HepG2 (cell line): ENCODE measurements at regions not wholly inside any gene's neighbourhood (a gene's known extent, or its start where the extent isn't known, plus 50 kb on each side); places are given as distances from the start of the nearest gene placed in this dataset.
A peak's percentile ranks its signal among the peaks of the same experiment; 100 is the strongest.

Experiments used
- CREB1 ChIP-seq, 2 experiments: fragments of 450-650 bp in 1 of 2; IDR thresholded peaks; 2 replicates each; pipeline ENCODE4 v1.6.1; 2016 to 2017; ENCODE audit warnings: control low read depth in 1 of 2, mild to moderate bottlenecking in 1 of 2, missing compliant biosample characterization in 1 of 2, missing genetic modification characterization in 1 of 2
- CREM ChIP-seq, 2 experiments: sonication (generic) in 1 of 2; formaldehyde crosslinking in 1 of 2; IDR thresholded peaks; 2 replicates each; pipeline versions ENCODE4 v1.4.0 to v1.6.1; 2016 to 2020; ENCODE audit warnings: antibody characterized with exemption in 1 of 2, mild to moderate bottlenecking in 1 of 2, missing genetic modification reagents in 1 of 2
- EHMT2 ChIP-seq: fragments of 200-600 bp; sonication (generic); IDR thresholded peaks from 2 replicates; pipeline ENCODE4 v1.7.0; 2017; ENCODE audit warnings: antibody characterized with exemption, low read depth, low read length, borderline replicate concordance
- EP300 ChIP-seq, 3 experiments: sonication (generic) in 1 of 3; formaldehyde crosslinking in 1 of 3; IDR thresholded peaks; 2 replicates each; pipeline versions ENCODE4 v1.5.1 to v1.6.1; 2011 to 2020; ENCODE audit warnings: low read depth in 2 of 3, low read length in 2 of 3, borderline replicate concordance in 1 of 3, improper control_type of control experiment in 1 of 3, mild to moderate bottlenecking in 1 of 3, missing genetic modification reagents in 1 of 3, moderate library complexity in 1 of 3
- KAT8 ChIP-seq: IDR thresholded peaks from 2 replicates; pipeline ENCODE4 v1.6.1; 2016; ENCODE audit warnings: missing genetic modification reagents, missing compliant biosample characterization
- MED13 ChIP-seq: sonication (generic); formaldehyde crosslinking; IDR thresholded peaks from 2 replicates; pipeline ENCODE4 v1.5.0; 2020; ENCODE audit warnings: missing genetic modification reagents
- NFE2 ChIP-seq: sonication (generic); formaldehyde crosslinking; IDR thresholded peaks from 2 replicates; pipeline ENCODE4 v1.4.0; 2020; ENCODE audit warnings: missing genetic modification reagents
- NR2F2 ChIP-seq: IDR thresholded peaks from 2 replicates; pipeline ENCODE4 v1.6.1; 2012; ENCODE audit warnings: low read depth, inconsistent platforms, borderline replicate concordance
- NR2F6 ChIP-seq, 2 experiments: IDR thresholded peaks; 2 replicates each; pipeline ENCODE4 v1.6.1; 2016; ENCODE audit warnings: antibody characterized with exemption in 1 of 2, mild to moderate bottlenecking in 1 of 2
- PHF21A ChIP-seq: sonication (generic); formaldehyde crosslinking; IDR thresholded peaks from 2 replicates; pipeline ENCODE4 v1.5.0; 2020; ENCODE audit warnings: mild to moderate bottlenecking, missing genetic modification reagents
- PITX1 ChIP-seq: sonication (generic); formaldehyde crosslinking; IDR thresholded peaks from 2 replicates; pipeline ENCODE4 v1.5.1; 2020; ENCODE audit warnings: mild to moderate bottlenecking, missing genetic modification reagents
- SIX1 ChIP-seq: sonication (generic); formaldehyde crosslinking; IDR thresholded peaks from 2 replicates; pipeline ENCODE4 v1.4.0; 2020; ENCODE audit warnings: missing genetic modification reagents, borderline replicate concordance
- SOX5 ChIP-seq: IDR thresholded peaks from 2 replicates; pipeline ENCODE4 v1.6.1; 2016; ENCODE audit warnings: borderline replicate concordance
- SOX6 ChIP-seq, 2 experiments: fragments of 450-650 bp in 1 of 2; sonication (generic) in 1 of 2; formaldehyde crosslinking in 1 of 2; IDR thresholded peaks; 2 replicates each; pipeline versions ENCODE4 v1.4.0 to v1.6.1; 2017 to 2020; ENCODE audit warnings: antibody characterized with exemption in 1 of 2, mild to moderate bottlenecking in 1 of 2, missing genetic modification reagents in 1 of 2
- TEAD3 ChIP-seq: optimal IDR thresholded peaks from 2 replicates; pipeline ENCODE3; 2016; ENCODE audit warnings: borderline replicate concordance
- ZBTB20 ChIP-seq: sonication (generic); formaldehyde crosslinking; IDR thresholded peaks from 2 replicates; pipeline ENCODE4 v1.8.1; 2023; ENCODE audit warnings: missing genetic modification reagents, low read depth, mild to moderate bottlenecking, borderline replicate concordance
- ZBTB34 ChIP-seq: sonication (generic); formaldehyde crosslinking; IDR thresholded peaks from 2 replicates; pipeline ENCODE4 v1.8.0; 2022; ENCODE audit warnings: mild to moderate bottlenecking, missing genetic modification reagents
- ZFP36L1 ChIP-seq: sonication (generic); formaldehyde crosslinking; IDR thresholded peaks from 2 replicates; pipeline ENCODE4 v1.8.0; 2022; ENCODE audit warnings: mild to moderate bottlenecking, missing genetic modification reagents, moderate library complexity
- ZHX2 ChIP-seq, 2 experiments: sonication (generic) in 1 of 2; formaldehyde crosslinking in 1 of 2; IDR thresholded peaks; 2 replicates each; pipeline versions ENCODE4 v1.6.1 to v1.9.0; 2014 to 2022; ENCODE audit warnings: antibody characterized with exemption in 1 of 2, borderline replicate concordance in 1 of 2, inconsistent platforms in 1 of 2, low read depth in 1 of 2, missing genetic modification reagents in 1 of 2
- ZKSCAN1 ChIP-seq: fragments of 150-350 bp; IDR thresholded peaks from 2 replicates; pipeline ENCODE4 v1.6.1; 2014; ENCODE audit warnings: low read length

DNA sequence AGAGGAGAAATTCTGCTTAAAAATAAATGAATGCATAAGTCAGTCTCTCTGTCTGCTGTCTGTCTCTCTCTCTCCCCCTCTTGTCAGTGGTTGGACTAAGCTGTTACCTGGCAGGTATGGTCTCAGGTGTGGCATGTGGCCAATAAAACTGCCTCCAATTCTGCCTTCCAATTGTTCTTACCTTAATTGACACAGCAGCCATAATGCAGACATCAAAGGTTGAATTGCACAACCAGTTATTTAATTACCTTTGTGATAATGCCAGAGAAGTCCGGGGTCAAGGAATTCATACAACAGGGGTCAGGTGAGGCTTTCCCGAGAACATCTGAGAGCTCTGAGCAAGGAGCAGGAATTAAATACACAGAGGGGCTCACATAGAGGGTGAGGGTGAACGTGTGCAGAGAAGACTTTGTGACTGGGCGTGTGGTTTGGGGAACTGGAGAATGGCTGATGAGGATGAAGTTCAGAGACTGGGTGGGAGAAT, 78.8 kb upstream of the CDYL2 start (continued):
- TF ChIP-seq TEAD3 (CRISPR knock-in tag) (peak; percentile 73), KAT8 (no peak), NFE2 (CRISPR knock-in tag) (no peak), ZBTB34 (CRISPR knock-in tag) (no peak; the same call in 1 of the 2 replicates), PITX1 (CRISPR knock-in tag) (0 out of 2 replicates have a peak, but pooled peaks have one; percentile 30), MED13 (CRISPR knock-in tag) (peak; percentile 17; the same call in 1 of the 2 replicates), NR2F6 (IDR thresholded peaks at IDR 0.05) (peak; percentile 94), NR2F6 (CRISPR knock-in tag; IDR thresholded peaks at IDR 0.05) (peak; percentile 87), EHMT2 (peak; percentile 8; the same call in 1 of the 2 replicates), ZFP36L1 (CRISPR knock-in tag) (no peak), CREB1 (IDR thresholded peaks at IDR 0.05) (no peak), CREB1 (CRISPR knock-in tag; IDR thresholded peaks at IDR 0.05) (peak; percentile 41; the same call in 1 of the 2 replicates), NR2F2 (peak; percentile 88), ZKSCAN1 (no peak), EP300 (IDR thresholded peaks at IDR 0.05; ENCODE audit: low read depth in 2 of 2, low read length in 2 of 2) (peak; percentile 11 to 80; a peak in 2 of 4 replicates), EP300 (CRISPR knock-in tag; IDR thresholded peaks at IDR 0.05; ENCODE audit: borderline replicate concordance) (peak; percentile 32; the same call in 1 of the 2 replicates), PHF21A (CRISPR knock-in tag) (0 out of 2 replicates have a peak, but pooled peaks have one; percentile 21), SIX1 (CRISPR knock-in tag) (0 out of 2 replicates have a peak, but pooled peaks have one; percentile 30), SOX6 (IDR thresholded peaks at IDR 0.05) (no peak), SOX6 (CRISPR knock-in tag; IDR thresholded peaks at IDR 0.05) (peak; percentile 98), CREM (IDR thresholded peaks at IDR 0.05) (peak; percentile 35; the same call in 1 of the 2 replicates), CREM (CRISPR knock-in tag; IDR thresholded peaks at IDR 0.05) (no peak), SOX5 (CRISPR knock-in tag) (peak; percentile 96), ZBTB20 (CRISPR knock-in tag) (no peak), ZHX2 (IDR thresholded peaks at IDR 0.05; ENCODE audit: low read depth) (no peak), ZHX2 (CRISPR knock-in tag; IDR thresholded peaks at IDR 0.05; ENCODE audit: borderline replicate concordance) (no peak)
